ENCODE measurements at regions not wholly inside any gene's neighbourhood (a gene's known extent, or its start where the extent isn't known, plus 50 kb on each side); places are given as distances from the start of the nearest gene placed in this dataset.

DNA sequence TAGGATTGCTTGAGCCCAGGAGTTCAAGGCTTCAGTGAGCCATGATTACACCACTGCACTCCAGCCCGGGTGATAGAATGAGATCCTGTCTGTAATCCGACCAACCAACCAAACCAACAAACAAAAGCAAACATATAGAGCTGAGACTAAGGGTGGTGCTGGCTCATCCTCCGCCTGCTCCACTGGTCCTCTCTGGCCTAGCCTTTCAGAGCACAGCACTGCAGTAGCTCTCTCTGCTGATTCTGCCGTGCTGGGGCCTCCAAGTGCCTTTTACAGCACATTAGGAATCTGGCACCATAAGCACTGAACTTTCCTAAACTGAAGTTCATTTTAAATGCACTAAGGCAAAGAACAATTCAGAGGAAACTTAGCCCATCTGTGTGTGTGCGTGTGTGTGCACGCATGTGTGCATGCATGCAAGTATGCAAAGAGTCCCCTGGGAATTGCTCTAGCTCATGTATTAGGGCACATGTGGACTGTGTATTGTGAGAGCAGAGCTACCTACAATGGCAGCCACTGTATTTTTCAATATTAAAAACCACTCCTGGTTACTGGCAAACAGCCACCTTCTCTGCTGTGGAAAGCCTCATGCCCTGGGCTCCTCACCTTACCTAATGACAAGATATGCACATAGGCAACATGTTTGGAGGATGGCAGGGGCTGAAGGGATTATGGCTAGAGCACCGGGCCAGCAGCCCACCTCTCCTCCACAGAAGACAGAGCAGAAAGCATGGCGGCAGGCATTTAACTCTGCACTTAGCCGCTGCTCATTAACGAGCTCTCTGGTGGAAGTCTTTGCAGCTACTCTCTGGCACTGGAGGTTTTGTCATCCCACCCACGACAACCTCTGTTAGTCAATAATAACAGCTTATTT lies 223.1 kb upstream of the TSHZ3 start:
- TF ChIP-seq, protein P1, sequence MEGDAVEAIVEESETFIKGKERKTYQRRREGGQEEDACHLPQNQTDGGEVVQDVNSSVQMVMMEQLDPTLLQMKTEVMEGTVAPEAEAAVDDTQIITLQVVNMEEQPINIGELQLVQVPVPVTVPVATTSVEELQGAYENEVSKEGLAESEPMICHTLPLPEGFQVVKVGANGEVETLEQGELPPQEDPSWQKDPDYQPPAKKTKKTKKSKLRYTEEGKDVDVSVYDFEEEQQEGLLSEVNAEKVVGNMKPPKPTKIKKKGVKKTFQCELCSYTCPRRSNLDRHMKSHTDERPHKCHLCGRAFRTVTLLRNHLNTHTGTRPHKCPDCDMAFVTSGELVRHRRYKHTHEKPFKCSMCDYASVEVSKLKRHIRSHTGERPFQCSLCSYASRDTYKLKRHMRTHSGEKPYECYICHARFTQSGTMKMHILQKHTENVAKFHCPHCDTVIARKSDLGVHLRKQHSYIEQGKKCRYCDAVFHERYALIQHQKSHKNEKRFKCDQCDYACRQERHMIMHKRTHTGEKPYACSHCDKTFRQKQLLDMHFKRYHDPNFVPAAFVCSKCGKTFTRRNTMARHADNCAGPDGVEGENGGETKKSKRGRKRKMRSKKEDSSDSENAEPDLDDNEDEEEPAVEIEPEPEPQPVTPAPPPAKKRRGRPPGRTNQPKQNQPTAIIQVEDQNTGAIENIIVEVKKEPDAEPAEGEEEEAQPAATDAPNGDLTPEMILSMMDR (IDR thresholded peaks at IDR 0.05; ENCODE audit: insufficient read depth, low read length, missing control alignments) = no peak
- POLR2A ChIA-PET = no interaction called here
- CTCF ChIA-PET = no interaction called here
- H3K4me3 ChIP-seq (ENCODE audit: low read depth, low read length) = no peak overlapping the region
- no peak for DNase-seq (ENCODE audit: low read depth, low spot score)

DNA sequence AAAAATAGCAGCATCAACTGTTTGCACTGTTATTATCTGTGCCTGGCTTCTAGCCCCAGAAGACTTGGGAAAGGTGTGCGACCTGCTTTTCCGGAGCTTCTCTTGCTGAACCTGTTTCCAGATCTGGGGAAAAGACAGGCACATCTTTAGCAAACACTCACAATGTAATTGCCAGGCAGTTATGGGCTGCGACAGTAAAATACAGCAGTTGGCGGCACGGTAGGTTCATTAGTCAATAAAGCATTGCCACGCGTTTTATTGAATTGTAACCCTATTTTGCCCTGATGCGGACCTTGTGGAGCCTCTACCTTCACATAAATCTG lies 223.7 kb upstream of the TSHZ3 start:
- H3K4me3 ChIP-seq (ENCODE audit: low read depth, low read length) = no peak overlapping the region
- CTCF ChIA-PET = no interaction called here
- POLR2A ChIA-PET = no interaction called here
- TF ChIP-seq, protein P1 (IDR thresholded peaks at IDR 0.05; ENCODE audit: insufficient read depth, low read length, missing control alignments) = no peak
- no peak for DNase-seq (ENCODE audit: low read depth, low spot score)

DNA sequence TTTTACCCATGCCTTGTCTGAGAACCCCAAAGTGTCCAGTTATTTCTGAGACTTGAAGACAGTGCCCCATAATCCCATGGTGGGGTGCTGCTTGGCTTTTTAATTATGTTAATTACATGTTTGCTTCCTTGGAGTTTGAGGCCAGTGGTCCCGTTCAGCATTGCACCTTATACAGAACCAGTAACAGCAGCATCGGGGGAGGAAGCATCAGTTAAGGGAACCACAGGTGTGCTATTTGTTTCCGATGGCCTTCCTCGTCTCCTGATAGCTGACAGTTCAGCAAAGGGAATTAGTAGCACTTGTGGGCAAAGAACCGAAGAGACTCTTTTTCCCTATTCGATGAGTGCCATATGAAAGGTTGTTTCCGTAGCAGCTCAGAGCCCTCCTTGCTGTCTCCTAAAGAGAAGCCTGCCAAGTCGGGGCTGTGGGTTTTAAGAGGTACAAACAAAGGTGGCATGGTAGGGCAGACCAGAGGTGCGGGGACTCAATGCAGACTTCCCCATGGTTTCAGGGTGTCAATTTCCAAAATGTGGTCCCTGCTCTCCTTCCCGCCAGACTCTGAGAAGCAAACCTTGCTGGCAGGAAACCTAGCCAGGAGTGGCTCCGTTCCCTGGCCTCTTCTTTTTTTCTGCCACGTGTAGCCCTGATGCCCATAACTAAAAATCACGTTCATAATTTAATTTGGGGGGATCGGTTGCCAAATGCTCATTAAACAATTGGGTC lies 225.2 kb upstream of the TSHZ3 start:
- no peak overlapping the region for H3K4me3 ChIP-seq (ENCODE audit: low read depth, low read length)
- CTCF ChIA-PET = no interaction called here
- TF ChIP-seq, protein P1 (IDR thresholded peaks at IDR 0.05; ENCODE audit: insufficient read depth, low read length, missing control alignments) = no peak
- DNase-seq (ENCODE audit: low read depth, low spot score) = no peak
- POLR2A ChIA-PET = no interaction called here

DNA sequence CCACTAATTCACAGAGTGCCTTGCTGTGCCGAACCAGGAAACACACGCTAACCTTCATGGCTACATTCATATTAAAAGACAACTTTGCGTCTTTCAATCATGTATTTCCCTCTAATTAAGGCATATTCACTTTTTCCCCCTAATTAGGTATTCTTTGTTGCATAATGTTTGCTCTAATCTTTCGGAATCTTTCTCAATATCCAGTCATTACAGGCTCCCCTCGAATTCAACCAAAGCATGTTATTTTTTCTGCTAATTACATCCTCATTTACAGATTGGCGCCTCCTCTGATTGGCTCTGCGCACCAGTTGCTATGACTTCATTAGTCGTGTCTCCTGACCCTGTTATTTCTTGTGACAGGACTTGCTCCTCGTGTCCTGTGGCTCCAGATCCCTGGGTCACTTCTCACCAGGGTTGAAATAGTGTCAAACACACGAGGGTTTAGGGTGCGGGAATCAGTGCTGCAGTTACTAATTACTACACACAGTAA lies 226.7 kb upstream of the TSHZ3 start:
- TF ChIP-seq, protein P1 (IDR thresholded peaks at IDR 0.05; ENCODE audit: insufficient read depth, low read length, missing control alignments) = no peak
- CTCF ChIA-PET = no interaction called here
- no peak overlapping the region for H3K4me3 ChIP-seq (ENCODE audit: low read depth, low read length)
- no peak for DNase-seq (ENCODE audit: low read depth, low spot score)
- POLR2A ChIA-PET = no interaction called here

DNA sequence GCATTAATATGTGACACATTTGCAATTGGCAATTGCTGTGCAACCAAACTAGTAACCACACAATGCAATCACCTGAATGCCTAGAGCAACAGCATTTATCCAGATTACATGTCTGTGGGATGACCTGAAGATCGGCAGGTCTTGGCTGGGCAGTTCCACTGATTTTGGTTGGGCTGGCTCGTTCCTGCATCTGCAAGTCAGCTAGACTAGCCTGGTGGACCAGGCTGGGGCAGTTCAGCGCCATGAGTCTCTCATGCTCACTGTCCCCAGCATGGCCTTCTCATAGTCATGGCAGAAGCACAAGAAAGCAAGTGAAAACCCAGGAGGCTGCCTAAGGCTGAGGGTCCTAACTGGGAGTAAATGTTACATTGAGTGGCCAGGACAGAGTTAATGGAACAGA lies 229.1 kb upstream of the TSHZ3 start:
- CTCF ChIA-PET = no interaction called here
- H3K4me3 ChIP-seq (ENCODE audit: low read depth, low read length) = no peak overlapping the region
- TF ChIP-seq, protein P1 (IDR thresholded peaks at IDR 0.05; ENCODE audit: insufficient read depth, low read length, missing control alignments) = no peak
- POLR2A ChIA-PET = no interaction called here
- DNase-seq (ENCODE audit: low read depth, low spot score) = no peak

DNA sequence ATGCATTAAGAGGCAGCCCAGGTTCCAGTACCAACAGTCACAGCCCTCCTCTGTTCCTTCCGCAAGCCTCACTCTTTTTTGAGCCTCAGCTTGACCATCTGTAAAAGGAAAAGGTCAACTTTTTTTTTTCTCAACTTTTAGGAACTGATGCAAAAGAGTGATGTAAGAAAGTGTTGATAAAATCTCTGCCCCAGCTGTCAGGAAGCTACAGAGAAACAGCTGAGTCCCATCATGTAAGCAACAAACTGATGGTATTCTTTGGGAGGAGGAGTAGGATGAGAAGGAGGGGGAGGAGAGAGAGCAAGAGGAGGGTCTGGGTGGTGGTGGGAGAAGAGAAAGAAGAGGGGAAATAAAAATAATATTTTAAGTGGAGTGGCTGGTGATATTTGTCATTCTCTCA lies 233.9 kb upstream of the TSHZ3 start:
- DNase-seq (ENCODE audit: low read depth, low spot score) = no peak
- POLR2A ChIA-PET = no interaction called here
- TF ChIP-seq, protein P1 (IDR thresholded peaks at IDR 0.05; ENCODE audit: insufficient read depth, low read length, missing control alignments) = no peak
- CTCF ChIA-PET = no interaction called here
- H3K4me3 ChIP-seq (ENCODE audit: low read depth, low read length) = no peak overlapping the region

Data from AG04449 (cell line).